CD14-positive monocyte (primary cell): ENCODE measurements at regions not wholly inside any gene's neighbourhood (a gene's known extent, or its start where the extent isn't known, plus 50 kb on each side); places are given as distances from the start of the nearest gene placed in this dataset.

Experiments
- DNase-seq, 3 donors: peaks; one replicate each; pipeline ENCODE4 v3.0.0-alpha.2; 2011 to 2022
- H2AFZ ChIP-seq: 2 replicates; pipeline ENCODE4 v1.6.0; 2012; ENCODE audit warnings: mild to moderate bottlenecking, low read depth, low read length, inconsistent platforms; ENCODE audit not compliant: insufficient read depth, poor library complexity, severe bottlenecking
- H3K27ac ChIP-seq, 2 donors: 1 replicate in 1 of 2; 2 replicates in 1 of 2; pipeline ENCODE4 v1.5.1; 2012 to 2013; ENCODE audit warnings: low read length in 2 of 2, control low read depth in 1 of 2, inconsistent platforms in 1 of 2, low read depth in 1 of 2, mild to moderate bottlenecking in 1 of 2
- H3K27me3 ChIP-seq, 2 donors: one replicate each; pipeline versions ENCODE4 v1.6.0 to v1.6.1; 2011 to 2013; ENCODE audit warnings: low read length in 2 of 2; ENCODE audit not compliant: control insufficient read depth in 2 of 2, insufficient read depth in 2 of 2
- H3K36me3 ChIP-seq, 2 donors: replicated peaks in 1 of 2; 1 replicate in 1 of 2; 2 replicates in 1 of 2; pipeline versions ENCODE4 v1.5.1 to v1.6.1; 2012 to 2013; ENCODE audit warnings: low read length in 2 of 2, control low read depth in 1 of 2, inconsistent platforms in 1 of 2, mild to moderate bottlenecking in 1 of 2; ENCODE audit not compliant: insufficient read depth in 2 of 2, control insufficient read depth in 1 of 2
- H3K4me1 ChIP-seq, 2 donors: 1 replicate in 1 of 2; 2 replicates in 1 of 2; pipeline versions ENCODE4 v1.5.1 to v1.6.1; 2012 to 2013; ENCODE audit warnings: low read length in 2 of 2, control low read depth in 1 of 2, inconsistent platforms in 1 of 2, mild to moderate bottlenecking in 1 of 2, moderate library complexity in 1 of 2; ENCODE audit not compliant: insufficient read depth in 2 of 2, control insufficient read depth in 1 of 2
- H3K4me2 ChIP-seq: replicated peaks from 2 replicates; pipeline ENCODE3; 2012; ENCODE audit warnings: low read length, moderate library complexity, mild to moderate bottlenecking; ENCODE audit not compliant: poor library complexity, severe bottlenecking; ENCODE audit errors: extremely low read depth
- H3K4me3 ChIP-seq, 3 experiments: fragments of 200-600 bp in 1 of 3; sonication (generic) in 1 of 3; replicated peaks in 1 of 3; 1 replicate in 2 of 3; 2 replicates in 1 of 3; pipeline ENCODE4 v1.5.1; 2011 to 2013; ENCODE audit warnings: low read length in 3 of 3, mild to moderate bottlenecking in 3 of 3, control low read depth in 2 of 3, low read depth in 2 of 3, inconsistent platforms in 1 of 3, moderate library complexity in 1 of 3
- H3K79me2 ChIP-seq: 2 replicates; pipeline ENCODE4 v1.6.0; 2012; ENCODE audit warnings: mild to moderate bottlenecking, control low read depth, inconsistent platforms, low read length, moderate library complexity; ENCODE audit not compliant: insufficient read depth
- H3K9ac ChIP-seq: 2 replicates; pipeline ENCODE4 v1.6.0; 2017; ENCODE audit warnings: low read length, mild to moderate bottlenecking; ENCODE audit not compliant: insufficient read depth, poor library complexity, severe bottlenecking
- H3K9me3 ChIP-seq, 2 donors: replicated peaks in 1 of 2; 1 replicate in 1 of 2; 2 replicates in 1 of 2; pipeline versions ENCODE4 v1.5.1 to v1.6.1; 2012 to 2013; ENCODE audit warnings: low read length in 2 of 2, control low read depth in 1 of 2; ENCODE audit not compliant: control insufficient read depth in 1 of 2, insufficient read depth in 1 of 2
- H4K20me1 ChIP-seq: 2 replicates; pipeline ENCODE4 v1.6.0; 2012; ENCODE audit warnings: mild to moderate bottlenecking, low read length, control low read depth, moderate library complexity; ENCODE audit not compliant: insufficient read depth
- H3K27ac Mint-ChIP-seq, 7 donors: one replicate each; pipeline ENCODE4 v1.8.0; 2020; ENCODE audit warnings: mild to moderate bottlenecking in 7 of 7, mixed read lengths in 7 of 7, moderate library complexity in 6 of 7, inconsistent platforms in 2 of 7
- H3K27me3 Mint-ChIP-seq, 3 donors: one replicate each; pipeline ENCODE4 v1.8.0; 2021 to 2022; ENCODE audit warnings: low read depth in 3 of 3, mild to moderate bottlenecking in 3 of 3, mixed read lengths in 3 of 3, moderate library complexity in 3 of 3, inconsistent platforms in 1 of 3
- H3K36me3 Mint-ChIP-seq, 2 donors: one replicate each; pipeline ENCODE4 v1.8.0; 2020; ENCODE audit warnings: mixed read lengths in 2 of 2, inconsistent platforms in 1 of 2, mild to moderate bottlenecking in 1 of 2
- H3K4me1 Mint-ChIP-seq: one replicate; pipeline ENCODE4 v1.8.0; 2020; ENCODE audit warnings: mild to moderate bottlenecking, mixed read lengths
- H3K4me3 Mint-ChIP-seq, 2 donors: one replicate each; pipeline ENCODE4 v1.8.0; 2020; ENCODE audit warnings: mild to moderate bottlenecking in 2 of 2, mixed read lengths in 2 of 2, moderate library complexity in 1 of 2
- H3K9me3 Mint-ChIP-seq, 7 donors: one replicate each; pipeline ENCODE4 v1.8.0; 2020 to 2022; ENCODE audit warnings: mixed read lengths in 7 of 7, mild to moderate bottlenecking in 6 of 7, moderate library complexity in 6 of 7, inconsistent platforms in 2 of 7
- WGBS: methylation state at CpG from one replicate; pipeline ENCODE4 v1.1.5; 2013; ENCODE audit warnings: missing lambda C conversion rate; ENCODE audit not compliant: insufficient coverage; 5-methylcytosine and 5-hydroxymethylcytosine counted together
- intact Hi-C, 2 donors: fragments of 100-400 bp; cut with micrococcal nuclease; formaldehyde crosslinking; loops; one replicate each; pipeline versions ENCODE4 v1.15.0 to v1.15.1; 2023
- TF ChIP-seq, protein P1 (sequence below): fragments of 200-600 bp; IDR thresholded peaks from one replicate; pipeline ENCODE4 v1.8.0; 2022; ENCODE audit warnings: antibody characterized with exemption, mild to moderate bottlenecking

DNA sequence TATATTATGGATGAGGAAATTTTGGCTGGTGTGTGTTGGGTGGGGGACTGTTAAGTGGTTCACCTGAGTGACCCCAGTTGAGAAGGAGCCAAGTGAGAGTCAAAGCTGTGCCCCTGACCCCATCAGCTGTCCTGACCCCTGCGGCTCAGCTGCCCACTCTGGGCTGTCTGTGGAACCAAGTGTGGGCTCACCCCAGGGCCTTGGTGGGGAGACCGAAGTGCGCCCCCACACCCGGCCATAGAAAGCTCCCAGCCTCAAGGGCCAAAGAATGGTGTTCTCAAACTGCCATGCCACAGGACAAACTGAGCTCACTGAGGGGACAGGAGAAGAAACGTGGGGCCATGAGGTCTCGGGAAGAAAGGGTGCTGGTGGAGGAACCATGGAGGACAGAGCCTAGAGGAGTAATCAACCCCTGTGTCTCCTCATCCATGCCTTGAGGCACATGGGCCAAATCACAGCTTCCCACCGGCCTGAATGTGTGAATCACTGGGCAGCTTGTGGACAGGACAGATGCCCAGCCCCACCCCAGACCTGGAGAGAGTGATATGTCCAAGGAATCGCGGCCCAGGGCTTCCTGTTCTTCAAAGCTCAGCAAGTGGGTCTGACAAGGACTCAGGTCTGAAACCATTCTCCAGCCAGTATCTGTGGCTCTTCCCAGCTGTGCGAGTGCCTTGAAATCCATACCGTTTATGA, 86.2 kb upstream of the CACUL1 start:
- TF ChIP-seq, protein P1, sequence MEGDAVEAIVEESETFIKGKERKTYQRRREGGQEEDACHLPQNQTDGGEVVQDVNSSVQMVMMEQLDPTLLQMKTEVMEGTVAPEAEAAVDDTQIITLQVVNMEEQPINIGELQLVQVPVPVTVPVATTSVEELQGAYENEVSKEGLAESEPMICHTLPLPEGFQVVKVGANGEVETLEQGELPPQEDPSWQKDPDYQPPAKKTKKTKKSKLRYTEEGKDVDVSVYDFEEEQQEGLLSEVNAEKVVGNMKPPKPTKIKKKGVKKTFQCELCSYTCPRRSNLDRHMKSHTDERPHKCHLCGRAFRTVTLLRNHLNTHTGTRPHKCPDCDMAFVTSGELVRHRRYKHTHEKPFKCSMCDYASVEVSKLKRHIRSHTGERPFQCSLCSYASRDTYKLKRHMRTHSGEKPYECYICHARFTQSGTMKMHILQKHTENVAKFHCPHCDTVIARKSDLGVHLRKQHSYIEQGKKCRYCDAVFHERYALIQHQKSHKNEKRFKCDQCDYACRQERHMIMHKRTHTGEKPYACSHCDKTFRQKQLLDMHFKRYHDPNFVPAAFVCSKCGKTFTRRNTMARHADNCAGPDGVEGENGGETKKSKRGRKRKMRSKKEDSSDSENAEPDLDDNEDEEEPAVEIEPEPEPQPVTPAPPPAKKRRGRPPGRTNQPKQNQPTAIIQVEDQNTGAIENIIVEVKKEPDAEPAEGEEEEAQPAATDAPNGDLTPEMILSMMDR, result no peak
- Mint-ChIP-seq H3K9me3 (peaks cover 1 to 17% (median 8%) of the 10 kb centered on the region in 7 donors), H3K27ac (no peak overlapping the region), H3K36me3 (peaks cover 0 to 3% of the 10 kb centered on the region in 2 donors), H3K4me3 (no peak overlapping the region), H3K27me3 (peaks cover 0 to 4% (median 3%) of the 10 kb centered on the region in 3 donors), H3K4me1 (peaks cover 17% of the 10 kb centered on the region)
- Histone ChIP-seq H3K4me3 (no peak overlapping the region), H3K27ac (no peak overlapping the region), H3K36me3 (no peaks in the 10 kb centered on the region), H3K9me3 (no peaks in the 10 kb centered on the region), H3K27me3 (no peaks in the 10 kb centered on the region), H3K9ac (no peak overlapping the region), H3K4me1 (no peaks in the 10 kb centered on the region), H3K4me2 (no peak overlapping the region), H2AFZ (no peak overlapping the region), H4K20me1 (no peaks in the 10 kb centered on the region), H3K79me2 (no peaks in the 10 kb centered on the region)
- no peak for DNase-seq
- intact Hi-C loops, result no loop called here
- 98% methylated on average over 7 of the region's 11 CpGs for WGBS

DNA sequence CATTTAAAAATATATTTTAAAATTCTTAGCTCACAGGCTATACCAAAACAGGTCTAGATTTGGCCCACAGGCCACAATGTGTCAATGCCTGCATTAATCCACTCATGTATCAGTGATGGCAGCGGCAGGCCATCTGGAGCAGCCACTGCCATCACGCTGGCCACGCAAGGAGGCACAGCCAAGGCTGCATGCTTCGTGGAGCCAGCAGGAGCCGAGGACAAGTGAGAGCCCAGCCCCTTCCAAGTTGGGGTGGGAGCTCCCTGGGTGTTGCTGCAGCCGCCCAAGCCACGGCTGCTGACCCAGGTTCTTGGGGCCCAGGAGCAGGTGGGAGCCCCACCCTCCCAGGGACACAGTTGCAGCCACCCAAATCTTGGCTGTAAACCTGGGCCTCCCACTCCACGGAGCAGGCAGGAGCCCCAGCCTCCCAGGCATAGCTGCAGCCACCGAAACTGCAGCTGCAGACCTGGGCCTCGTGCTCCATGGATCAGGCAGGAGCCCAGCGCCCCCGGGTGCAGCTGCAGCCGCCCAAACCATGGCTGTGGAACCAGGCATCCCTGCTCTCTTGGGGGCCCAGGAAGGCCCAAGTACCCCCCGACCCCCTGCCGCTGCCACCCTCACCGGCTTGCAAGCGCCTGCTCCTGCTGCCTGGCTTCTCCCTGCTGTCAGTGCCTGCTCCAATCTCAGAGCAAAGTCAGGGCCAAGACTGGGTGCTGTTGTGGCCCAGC, 87.3 kb upstream of the CACUL1 start:
- Mint-ChIP-seq H3K4me1 (peaks cover 17% of the 10 kb centered on the region), H3K27me3 (peaks cover 0 to 6% (median 2%) of the 10 kb centered on the region in 3 donors), H3K4me3 (no peak overlapping the region), H3K9me3 (peaks cover 1 to 17% (median 6%) of the 10 kb centered on the region in 7 donors), H3K27ac (no peak overlapping the region), H3K36me3 (peaks cover 0 to 3% of the 10 kb centered on the region in 2 donors)
- intact Hi-C loops, result no loop called here
- no peaks in the 10 kb centered on the region for H3K79me2 ChIP-seq
- DNase-seq, result no peak
- no peak overlapping the region for H3K4me3 ChIP-seq
- 93% methylated on average over 15 of the region's 17 CpGs for WGBS
- H3K36me3 ChIP-seq, result no peaks in the 10 kb centered on the region
- H3K27ac ChIP-seq, result no peak overlapping the region
- no peaks in the 10 kb centered on the region for H3K4me1 ChIP-seq
- H3K9me3 ChIP-seq, result no peaks in the 10 kb centered on the region
- no peak overlapping the region for H3K9ac ChIP-seq
- H4K20me1 ChIP-seq, result no peaks in the 10 kb centered on the region
- H2AFZ ChIP-seq, result no peak overlapping the region
- no peak overlapping the region for H3K4me2 ChIP-seq
- no peaks in the 10 kb centered on the region for H3K27me3 ChIP-seq
- TF ChIP-seq, protein P1, result no peak
